Pancreas (tissue), 10 donors: ENCODE measurements at regions not wholly inside any gene's neighbourhood (a gene's known extent, or its start where the extent isn't known, plus 50 kb on each side); places are given as distances from the start of the nearest gene placed in this dataset.

Experiments
- ATAC-seq, 4 donors: fragments of 200-7000 bp; cut with Tn5 transposase; one replicate each; pipeline versions ENCODE4 v1.8.0 to v1.9.1; 2020; ENCODE audit warnings: mild to moderate bottlenecking in 4 of 4, moderate library complexity in 4 of 4
- DNase-seq, 6 donors: peaks; one replicate each; pipeline ENCODE4 v3.0.0-alpha.2; 2020
- FAIRE-seq: peaks from 2 replicates; lab custom pipeline; 2012; peaks lifted over from hg19 to GRCh38; lab: Jason Lieb, UNC
- H3K27ac ChIP-seq, 4 donors: fragments of 200-600 bp; sonication (generic); 1 replicate in 3 of 4; 2 replicates in 1 of 4; pipeline versions ENCODE4 v1.5.0 to v1.8.0; 2020
- H3K27me3 ChIP-seq, 4 donors: fragments of 200-600 bp; one replicate each; pipeline ENCODE4 v1.8.0; 2021
- H3K36me3 ChIP-seq, 3 donors: fragments of 200-600 bp; sonication (generic) in 1 of 3; one replicate each; pipeline versions ENCODE4 v1.5.0 to v1.8.0; 2020 to 2021
- H3K4me1 ChIP-seq, 3 donors: fragments of 200-600 bp; one replicate each; pipeline ENCODE4 v1.8.0; 2021
- H3K4me3 ChIP-seq, 4 donors: fragments of 200-600 bp; sonication (generic) in 2 of 4; one replicate each; pipeline versions ENCODE4 v1.5.0 to v1.8.0; 2020 to 2021
- H3K9me3 ChIP-seq, 4 donors: fragments of 200-600 bp; one replicate each; pipeline ENCODE4 v1.8.0; 2021
- CTCF ChIP-seq, 4 donors: fragments of 200-600 bp; sonication (generic) in 3 of 4; IDR thresholded peaks; one replicate each; pipeline versions ENCODE4 v1.5.0 to v1.8.0; 2021; ENCODE audit warnings: antibody characterized with exemption in 4 of 4
- WGBS, 2 donors: extraction: QIAGEN DNeasy Blood & Tissue Kit; methylation state at CpG; one replicate each; pipeline ENCODE4 v1.1.7; 2013; 5-methylcytosine and 5-hydroxymethylcytosine counted together
- intact Hi-C, 3 donors: fragments of 100-400 bp; cut with DNase I; formaldehyde crosslinking; loops; one replicate each; pipeline versions ENCODE4 v1.11.1 to v1.14.2; 2022
- donor health status: healthy with polysubstance abuse.
- donor health status: DM: no; HTN: no; CAD: no; lungs with moderate emphysema.
- donor health status: DM: no; HTN: no; CAD: no.
- donor health status: control.
- donor health status: control.
- donor health status: Bipolar disorder and iron deficiency.
- donor health status: DM: yes; HTN: yes; CAD: no.
- donor health status: DM: no; HTN: no; CAD: no.
- donor health status: DM: no; HTN: no; CAD: no.
- donor health status: DM: yes; HTN: yes; CAD: no.

- intact Hi-C loops, result no loop called here
Observed at GRCh38 chr10:62616885-62617590, 187.5 kb upstream of the ADO start.

GRCh38 chr10:62617652-62618051 is 186.9 kb upstream of the ADO start:
- FAIRE-seq (no peak), ATAC-seq (peak in 2 of 4 donors; percentile 24 to 45), DNase-seq (no peak)
- intact Hi-C loops, result no loop called here
- WGBS, 2 donors, result 37 to 50% methylated on average over 9 of the region's 9 CpGs
- H3K27me3 ChIP-seq, result no peaks in the 10 kb centered on the region
- TF ChIP-seq CTCF (IDR thresholded peaks at IDR 0.05), result no peak
- no peak overlapping the region for H3K27ac ChIP-seq
- no peaks in the 10 kb centered on the region for H3K9me3 ChIP-seq
- H3K4me3 ChIP-seq, result no peak overlapping the region
- H3K4me1 ChIP-seq, result no peaks in the 10 kb centered on the region
- no peaks in the 10 kb centered on the region for H3K36me3 ChIP-seq

More at GRCh38 chr10:62616885-62617590, 187.5 kb upstream of the ADO start:
- no peaks in the 10 kb centered on the region for H3K27me3 ChIP-seq
- H3K9me3 ChIP-seq, result no peaks in the 10 kb centered on the region
- no peak overlapping the region for H3K4me3 ChIP-seq
- TF ChIP-seq CTCF (IDR thresholded peaks at IDR 0.05), result no peak
- 64 to 72% methylated on average over 2 of the region's 2 CpGs for whole genome bisulfite sequencing, 2 donors
- DNase-seq (no peak), FAIRE-seq (no peak), ATAC-seq (no peak)
- no peaks in the 10 kb centered on the region for H3K4me1 ChIP-seq
- H3K27ac ChIP-seq, result no peak overlapping the region
- no peaks in the 10 kb centered on the region for H3K36me3 ChIP-seq

- peak in 3 of 4 donors; percentile 9 to 50 (median 48) for ATAC-seq
- no peak overlapping the region for H3K27ac ChIP-seq
- no peak for DNase-seq
- 65 to 66% methylated on average over 5 of the region's 5 CpGs for WGBS, 2 donors
- FAIRE-seq, result no peak
- TF ChIP-seq CTCF (IDR thresholded peaks at IDR 0.05), result no peak
- intact Hi-C loops, result no loop called here
- H3K4me1 ChIP-seq, result no peaks in the 10 kb centered on the region
- H3K9me3 ChIP-seq, result no peaks in the 10 kb centered on the region
- no peaks in the 10 kb centered on the region for H3K27me3 ChIP-seq
- H3K36me3 ChIP-seq, result no peaks in the 10 kb centered on the region
- no peak overlapping the region for H3K4me3 ChIP-seq
Observed at GRCh38 chr10:62618054-62618453, 186.5 kb upstream of the ADO start.

GRCh38 chr10:62618576-62619412 is 185.7 kb upstream of the ADO start:
- Histone ChIP-seq H3K27ac (no peak overlapping the region), H3K9me3 (no peaks in the 10 kb centered on the region), H3K4me3 (no peak overlapping the region), H3K4me1 (no peaks in the 10 kb centered on the region), H3K27me3 (no peaks in the 10 kb centered on the region), H3K36me3 (no peaks in the 10 kb centered on the region)
- DNase-seq (peak in 1 of 6 donors; percentile 35), ATAC-seq (peak in 2 of 4 donors; percentile 74 to 76), FAIRE-seq (no peak)
- 50 to 54% methylated on average over 7 of the region's 7 CpGs for WGBS, 2 donors
- intact Hi-C loops, result no loop called here
- no peak for TF ChIP-seq CTCF (IDR thresholded peaks at IDR 0.05)

GRCh38 chr10:62619413-62619738 is 185.1 kb upstream of the ADO start:
- Histone ChIP-seq H3K36me3 (no peaks in the 10 kb centered on the region), H3K4me1 (no peaks in the 10 kb centered on the region), H3K4me3 (no peak overlapping the region), H3K9me3 (no peaks in the 10 kb centered on the region), H3K27me3 (no peaks in the 10 kb centered on the region), H3K27ac (no peak overlapping the region)
- no peak for DNase-seq
- peak in 1 of 4 donors; percentile 44 for ATAC-seq
- 73 to 88% methylated on average over 2 of the region's 2 CpGs for WGBS, 2 donors
- no peak for TF ChIP-seq CTCF (IDR thresholded peaks at IDR 0.05)
- FAIRE-seq, result no peak
- intact Hi-C loops, result no loop called here
